Transverse colon (tissue), 4 donors: ENCODE measurements at regions not wholly inside any gene's neighbourhood (a gene's known extent, or its start where the extent isn't known, plus 50 kb on each side); places are given as distances from the start of the nearest gene placed in this dataset.

Experiments
- DNase-seq: peaks from one replicate; pipeline ENCODE4 v3.0.0-alpha.2; 2019
- H3K27ac ChIP-seq, 4 donors: fragments of 200-600 bp; sonication (generic); 2 replicates each; pipeline ENCODE4 v1.5.1; 2016 to 2018; ENCODE audit warnings: inconsistent platforms in 4 of 4
- H3K27me3 ChIP-seq: fragments of 200-600 bp; sonication (generic); 2 replicates; pipeline ENCODE4 v1.5.1; 2017; ENCODE audit warnings: inconsistent platforms
- H3K36me3 ChIP-seq, 4 donors: fragments of 200-600 bp; sonication (generic); 2 replicates each; pipeline ENCODE4 v1.5.1; 2017 to 2019; ENCODE audit warnings: inconsistent platforms in 4 of 4
- H3K4me1 ChIP-seq, 4 donors: fragments of 200-600 bp; sonication (generic); 2 replicates each; pipeline ENCODE4 v1.5.1; 2017 to 2020; ENCODE audit warnings: inconsistent platforms in 4 of 4
- H3K4me3 ChIP-seq, 4 donors: fragments of 200-600 bp; sonication (generic); 1 replicate in 1 of 4; 2 replicates in 3 of 4; pipeline versions ENCODE4 v1.5.1 to v1.6.1; 2017 to 2019; ENCODE audit warnings: inconsistent platforms in 4 of 4
- H3K9me3 ChIP-seq, 2 donors: fragments of 200-600 bp; sonication (generic); 2 replicates each; pipeline ENCODE4 v1.5.1; 2017 to 2019; ENCODE audit warnings: inconsistent platforms in 2 of 2
- CTCF ChIP-seq, 5 experiments: fragments of 200-600 bp in 3 of 5; fragments of 450-650 bp in 2 of 5; sonication (generic) in 3 of 5; IDR thresholded peaks; 1 replicate in 2 of 5; 2 replicates in 3 of 5; pipeline ENCODE4 v1.5.1; 2016 to 2017; ENCODE audit warnings: antibody characterized with exemption in 5 of 5, inconsistent platforms in 3 of 5, mild to moderate bottlenecking in 2 of 5, moderate library complexity in 1 of 5
- EP300 ChIP-seq: sonication (generic); formaldehyde crosslinking; IDR thresholded peaks from one replicate; pipeline ENCODE4 v1.6.1; 2017; ENCODE audit warnings: antibody characterized with exemption, low read depth
- POLR2A ChIP-seq: fragments of 450-650 bp; IDR thresholded peaks from one replicate; pipeline ENCODE4 v1.6.1; 2016; ENCODE audit warnings: antibody characterized with exemption, mild to moderate bottlenecking, moderate library complexity
- POLR2AphosphoS5 ChIP-seq, 3 donors: sonication (generic); formaldehyde crosslinking; IDR thresholded peaks; one replicate each; pipeline ENCODE4 v1.6.1; 2016; ENCODE audit warnings: antibody characterized with exemption in 3 of 3
- WGBS, 2 donors: methylation state at CpG; one replicate each; pipeline ENCODE4 v1.1.5; 2018; ENCODE audit warnings: low coverage in 1 of 2; 5-methylcytosine and 5-hydroxymethylcytosine counted together
- in situ Hi-C, 4 donors: fragments of 200-750 bp; cut with MboI; loops; one replicate each; pipeline versions ENCODE4 v1.15.0 to v1.15.1; 2017; ENCODE audit warnings: low sequenced_read_pairs in 3 of 4, low pct_ligation_motif_present in 1 of 4, low pct_unique_long_range_greater_than_20kb in 1 of 4
- intact Hi-C: fragments of 100-400 bp; cut with DNase I; formaldehyde crosslinking; loops from one replicate; pipeline ENCODE4 v1.15.1; 2023; ENCODE audit warnings: low total_unique reads

- peaks cover 100% of the 10 kb centered on the region for H3K27me3 ChIP-seq
- in situ Hi-C loops = loop anchor here in 2 of 4 donors (10.0 to 25.0 kb wide), 2 partner anchors 130 to 133 kb away; partner anchors contain the start of gene FOXD1 (in 1 of the 2)
- no peaks in the 10 kb centered on the region for H3K9me3 ChIP-seq
- H3K36me3 ChIP-seq = no peaks in the 10 kb centered on the region
- no peak overlapping the region for H3K4me3 ChIP-seq
- no peak for DNase-seq
- TF ChIP-seq EP300 (no peak), POLR2A (no peak), POLR2AphosphoS5 (IDR thresholded peaks at IDR 0.05) (no peak), CTCF (IDR thresholded peaks at IDR 0.05) (no peak)
- no peak overlapping the region for H3K27ac ChIP-seq
- H3K4me1 ChIP-seq = peaks cover 6 to 18% (median 10%) of the 10 kb centered on the region in 4 donors
- intact Hi-C loops = loop anchor here (10.0 kb wide), 1 partner anchor 140 kb away; the partner anchor contains the start of gene FOXD1
- 81% methylated on average over 2 of the region's 2 CpGs; no CpG with 5 or more reads in 1 of the 2 donors for WGBS, 2 donors
Observed at GRCh38 chr5:73304381-73304780, 131.4 kb downstream of the TMEM174 start.

GRCh38 chr5:73303148-73304079 lies 130.4 kb downstream of the TMEM174 start:
- 19% methylated on average over 62 of the region's 77 CpGs; no CpG with 5 or more reads in 1 of the 2 donors for WGBS, 2 donors
- Histone ChIP-seq H3K27me3 (peaks cover 100% of the 10 kb centered on the region), H3K27ac (no peak overlapping the region), H3K4me3 (peak overlapping the region in 2 of 4 donors; percentile 22 to 36), H3K36me3 (no peaks in the 10 kb centered on the region), H3K4me1 (peaks cover 15 to 28% (median 16%) of the 10 kb centered on the region in 4 donors), H3K9me3 (no peaks in the 10 kb centered on the region)
- no peak for TF ChIP-seq POLR2A
- peak in 1 of 5 experiments; percentile 15 for TF ChIP-seq CTCF (IDR thresholded peaks at IDR 0.05)
- intact Hi-C loops (loop anchor here (10.0 kb wide), 1 partner anchor 141 kb away; the partner anchor contains the start of gene FOXD1), in situ Hi-C loops (loop anchor here in 2 of 4 donors (10.0 to 25.0 kb wide), 2 partner anchors 131 to 134 kb away; partner anchors contain the start of gene FOXD1 (in 1 of the 2))
- no peak for DNase-seq

- H3K27me3 ChIP-seq = peaks cover 100% of the 10 kb centered on the region
- no peak overlapping the region for H3K27ac ChIP-seq
- peak overlapping the region in 1 of 4 donors; percentile 36 for H3K4me3 ChIP-seq
- no peaks in the 10 kb centered on the region for H3K9me3 ChIP-seq
- H3K4me1 ChIP-seq = peaks cover 15 to 31% (median 19%) of the 10 kb centered on the region in 4 donors
- WGBS, 2 donors = 12 to 15% methylated on average over 3 to 9 of the region's 9 CpGs
- TF ChIP-seq CTCF (IDR thresholded peaks at IDR 0.05) (no peak), POLR2A (no peak), EP300 (no peak), POLR2AphosphoS5 (IDR thresholded peaks at IDR 0.05) (no peak)
- H3K36me3 ChIP-seq = no peaks in the 10 kb centered on the region
- DNase-seq = no peak
- intact Hi-C loops (loop anchor here (10.0 kb wide), 1 partner anchor 142 kb away; the partner anchor contains the start of gene FOXD1), in situ Hi-C loops (loop anchor here in 2 of 4 donors (10.0 to 25.0 kb wide), 2 partner anchors 132 to 135 kb away; partner anchors contain the start of gene FOXD1 (in 1 of the 2))
Observed at GRCh38 chr5:73302797-73303147, 129.8 kb downstream of the TMEM174 start.
